ENCODE measurements at regions not wholly inside any gene's neighbourhood (a gene's known extent, or its start where the extent isn't known, plus 50 kb on each side); places are given as distances from the start of the nearest gene placed in this dataset.

DNA sequence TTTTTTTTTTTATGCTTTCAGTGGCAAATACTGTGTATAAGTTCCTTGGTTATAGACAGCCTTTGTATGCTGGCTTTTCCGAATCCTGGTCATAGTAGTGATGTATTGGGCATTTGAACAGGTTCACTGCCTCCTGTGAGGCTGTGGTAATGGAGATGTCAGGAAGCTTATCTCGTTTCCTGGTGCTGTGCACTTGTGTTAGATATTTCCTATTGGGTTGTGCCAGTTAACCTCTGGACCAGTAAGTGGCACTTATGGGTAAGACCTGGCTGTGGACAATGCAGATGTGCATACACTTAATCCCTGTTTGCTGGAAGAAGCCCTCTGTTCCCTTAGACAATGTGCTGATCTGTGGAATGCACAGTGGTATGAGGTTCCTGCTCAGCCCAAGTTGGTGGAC lies 135.4 kb upstream of the KITLG start:
- TF ChIP-seq POLR2AphosphoS5 (IDR thresholded peaks at IDR 0.05; ENCODE audit: low read depth, low read length) (no peak), POLR2A (IDR thresholded peaks at IDR 0.05; ENCODE audit: low read depth, low read length) (no peak)

Data from GM12892 (cell line).